ENCODE measurements at regions not wholly inside any gene's neighbourhood (a gene's known extent, or its start where the extent isn't known, plus 50 kb on each side); places are given as distances from the start of the nearest gene placed in this dataset.

DNA sequence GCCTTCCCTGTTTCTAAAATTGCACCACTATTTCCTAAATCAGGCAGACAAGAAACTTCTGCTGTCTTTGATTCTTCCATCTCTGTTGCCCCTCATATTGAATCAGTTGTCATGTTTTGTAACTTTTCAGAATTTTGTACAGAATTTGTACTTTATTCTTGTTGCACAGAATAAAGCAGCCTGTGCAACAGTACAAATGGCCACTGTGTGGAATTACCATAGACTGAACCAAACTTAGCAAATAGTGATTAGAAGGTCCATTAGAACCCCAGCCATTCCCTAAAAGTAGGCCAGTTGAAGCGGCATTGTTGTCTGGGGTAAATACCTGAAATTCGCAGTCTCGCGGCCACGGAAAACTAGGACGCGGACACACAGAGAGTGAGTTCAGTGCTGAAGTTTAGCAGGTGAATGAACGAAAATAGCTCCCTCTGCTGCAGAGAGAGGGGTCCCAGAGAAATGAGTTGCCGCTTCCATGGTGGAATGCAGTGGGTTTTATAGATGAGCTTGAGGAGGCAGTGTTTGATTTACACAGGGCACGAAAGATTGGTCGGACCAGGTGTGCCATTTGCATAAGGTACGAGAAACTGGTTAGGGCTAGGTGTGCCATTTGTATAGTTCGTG is 71.8 kb downstream of the C4orf33 start:
- Mint-ChIP-seq H3K4me3 (no peak overlapping the region), H3K27me3 (peaks cover 25% of the 10 kb centered on the region), H3K4me1 (no peaks in the 10 kb centered on the region), H3K36me3 (no peaks in the 10 kb centered on the region), H3K9me3 (no peaks in the 10 kb centered on the region), H3K27ac (no peak overlapping the region)
- DNase-seq, result no peak

- Mint-ChIP-seq H3K4me1 (no peaks in the 10 kb centered on the region), H3K9me3 (no peaks in the 10 kb centered on the region), H3K27me3 (peaks cover 36% of the 10 kb centered on the region), H3K27ac (no peak overlapping the region), H3K4me3 (no peak overlapping the region), H3K36me3 (no peaks in the 10 kb centered on the region)
- no peak for DNase-seq
Measured at GRCh38 chr4:129172181-129172580, 76.2 kb downstream of the C4orf33 start.

GRCh38 chr4:129176864-129177263 is 80.9 kb downstream of the C4orf33 start:
- H3K27ac Mint-ChIP-seq, result no peak overlapping the region
- no peak overlapping the region for H3K4me3 Mint-ChIP-seq
- H3K27me3 Mint-ChIP-seq, result peaks cover 25% of the 10 kb centered on the region
- no peaks in the 10 kb centered on the region for H3K4me1 Mint-ChIP-seq
- no peaks in the 10 kb centered on the region for H3K36me3 Mint-ChIP-seq
- H3K9me3 Mint-ChIP-seq, result no peaks in the 10 kb centered on the region
- no peak for DNase-seq

DNA sequence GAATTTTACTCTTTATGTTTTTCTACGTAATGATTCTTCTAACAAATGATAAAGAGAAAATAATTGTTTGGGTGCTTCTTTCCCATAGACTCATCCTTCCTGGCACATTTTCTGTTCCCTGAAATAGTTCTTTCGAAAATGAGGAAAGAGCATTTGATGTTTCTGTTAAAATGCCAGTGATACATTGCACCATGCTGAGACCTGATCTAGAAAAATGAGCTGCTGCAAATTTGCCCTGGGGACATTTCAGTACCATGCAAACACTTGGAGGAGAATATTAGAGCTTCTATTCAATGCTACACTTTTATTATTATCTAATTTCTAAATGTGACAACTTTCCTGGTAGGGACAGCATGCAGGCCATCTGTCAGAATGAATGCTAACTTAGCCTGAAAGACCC is 83.3 kb downstream of the C4orf33 start:
- no peak overlapping the region for H3K4me3 Mint-ChIP-seq
- H3K4me1 Mint-ChIP-seq, result no peaks in the 10 kb centered on the region
- no peaks in the 10 kb centered on the region for H3K36me3 Mint-ChIP-seq
- H3K9me3 Mint-ChIP-seq, result no peaks in the 10 kb centered on the region
- H3K27ac Mint-ChIP-seq, result no peak overlapping the region
- peaks cover 16% of the 10 kb centered on the region for H3K27me3 Mint-ChIP-seq
- DNase-seq, result no peak

DNA sequence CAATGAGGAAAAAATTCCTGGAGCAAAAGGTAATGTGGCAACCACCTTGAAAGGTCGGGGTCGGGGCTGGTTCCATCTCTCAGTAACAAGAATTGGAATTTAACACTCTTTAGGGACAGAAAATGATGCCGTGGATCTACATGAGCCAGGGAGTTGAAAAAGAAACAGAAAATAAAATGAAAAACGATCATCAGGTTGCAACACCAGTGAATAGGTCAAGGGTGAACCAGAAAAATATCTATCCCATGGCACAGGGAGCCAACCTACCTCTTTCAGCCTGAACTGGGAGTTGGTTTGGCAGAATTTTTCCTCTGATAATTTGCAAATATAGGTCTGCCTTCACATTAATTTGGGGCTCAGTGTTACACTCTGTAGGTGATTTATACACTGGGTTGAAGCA is 93.7 kb downstream of the C4orf33 start:
- Mint-ChIP-seq H3K4me1 (no peaks in the 10 kb centered on the region), H3K36me3 (no peaks in the 10 kb centered on the region), H3K27me3 (peaks cover 29% of the 10 kb centered on the region), H3K27ac (no peak overlapping the region), H3K9me3 (peaks cover 2% of the 10 kb centered on the region), H3K4me3 (no peak overlapping the region)
- no peak for DNase-seq

DNA sequence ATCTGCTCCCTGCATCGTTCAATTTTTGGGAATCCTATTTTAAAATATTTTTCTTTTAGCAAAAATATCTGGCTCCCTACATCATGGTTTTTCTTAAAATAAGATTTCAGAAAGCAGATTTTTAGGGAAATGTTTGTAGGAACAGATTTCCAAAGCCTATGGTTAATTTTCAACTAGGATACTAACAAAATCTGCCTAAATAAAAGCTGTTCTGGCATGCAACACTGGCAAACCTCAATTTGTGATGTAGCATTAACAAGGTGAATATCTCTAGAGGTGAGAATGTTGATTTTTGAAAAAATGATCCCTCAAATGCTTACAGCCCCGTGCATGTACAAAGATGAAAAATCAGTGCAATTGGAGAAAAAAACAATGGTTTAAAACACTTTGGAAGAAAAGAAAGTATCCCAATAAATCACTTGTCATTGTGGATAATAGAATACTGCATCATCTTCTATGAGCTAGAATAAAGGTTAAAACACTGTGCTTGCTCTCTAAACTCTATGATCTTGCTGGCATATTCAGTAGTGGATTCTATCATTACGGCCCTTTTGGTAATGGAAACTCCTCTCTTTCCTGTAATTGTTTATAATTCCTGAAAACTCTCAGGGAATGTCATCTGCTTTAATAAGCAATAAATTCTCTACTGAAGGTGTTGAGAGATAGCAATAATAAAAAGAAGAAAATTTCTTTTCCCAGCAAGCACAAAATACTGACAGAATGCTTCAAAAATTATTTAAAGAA is 97.6 kb downstream of the C4orf33 start:
- H3K36me3 Mint-ChIP-seq, result no peaks in the 10 kb centered on the region
- DNase-seq, result no peak
- H3K9me3 Mint-ChIP-seq, result no peaks in the 10 kb centered on the region
- no peak overlapping the region for H3K27ac Mint-ChIP-seq
- peaks cover 19% of the 10 kb centered on the region for H3K27me3 Mint-ChIP-seq
- no peak overlapping the region for H3K4me3 Mint-ChIP-seq
- no peaks in the 10 kb centered on the region for H3K4me1 Mint-ChIP-seq

- DNase-seq, result no peak
- Mint-ChIP-seq H3K4me3 (no peak overlapping the region), H3K27ac (no peak overlapping the region), H3K4me1 (no peaks in the 10 kb centered on the region), H3K36me3 (no peaks in the 10 kb centered on the region), H3K9me3 (no peaks in the 10 kb centered on the region), H3K27me3 (peaks cover 15% of the 10 kb centered on the region)
Measured at GRCh38 chr4:129208481-129208880, 112.5 kb downstream of the C4orf33 start.

GRCh38 chr4:129213692-129214091 is 117.7 kb downstream of the C4orf33 start:
- no peaks in the 10 kb centered on the region for H3K4me1 Mint-ChIP-seq
- H3K36me3 Mint-ChIP-seq, result no peaks in the 10 kb centered on the region
- no peak for DNase-seq
- no peak overlapping the region for H3K27ac Mint-ChIP-seq
- H3K27me3 Mint-ChIP-seq, result no peaks in the 10 kb centered on the region
- no peak overlapping the region for H3K4me3 Mint-ChIP-seq
- H3K9me3 Mint-ChIP-seq, result no peaks in the 10 kb centered on the region

- Mint-ChIP-seq H3K4me3 (no peak overlapping the region), H3K27ac (no peak overlapping the region), H3K27me3 (peaks cover 6% of the 10 kb centered on the region), H3K4me1 (no peaks in the 10 kb centered on the region), H3K9me3 (no peaks in the 10 kb centered on the region), H3K36me3 (no peaks in the 10 kb centered on the region)
- no peak for DNase-seq
Measured at GRCh38 chr4:129218360-129218759, 122.4 kb downstream of the C4orf33 start.

GRCh38 chr4:129218897-129219296 is 122.9 kb downstream of the C4orf33 start:
- DNase-seq, result no peak
- no peak overlapping the region for H3K27ac Mint-ChIP-seq

DNA sequence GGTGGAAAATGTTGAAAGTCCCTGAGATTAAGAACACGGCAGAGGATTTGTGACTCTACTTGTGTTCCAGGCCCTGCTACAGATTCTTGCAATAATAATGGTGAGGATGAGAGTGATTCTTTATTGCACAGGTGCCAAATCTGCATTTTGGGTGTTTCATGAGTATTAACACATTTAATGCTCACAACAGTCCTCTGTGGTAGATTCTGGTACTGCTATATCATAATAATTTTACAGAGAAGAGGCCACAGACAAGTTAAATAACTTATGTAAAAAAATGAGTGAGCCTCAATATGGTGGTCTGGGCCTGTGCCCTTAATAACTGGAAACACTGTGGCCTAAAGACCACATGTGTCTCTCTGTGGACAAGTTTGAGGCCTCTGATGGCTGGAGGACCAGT is 124.3 kb downstream of the C4orf33 start:
- DNase-seq, result no peak
- H3K9me3 Mint-ChIP-seq, result no peaks in the 10 kb centered on the region
- H3K27me3 Mint-ChIP-seq, result peaks cover 11% of the 10 kb centered on the region
- no peak overlapping the region for H3K4me3 Mint-ChIP-seq
- no peaks in the 10 kb centered on the region for H3K4me1 Mint-ChIP-seq
- no peak overlapping the region for H3K27ac Mint-ChIP-seq
- H3K36me3 Mint-ChIP-seq, result no peaks in the 10 kb centered on the region

More at GRCh38 chr4:129218897-129219296, 122.9 kb downstream of the C4orf33 start:
- Mint-ChIP-seq H3K27me3 (peaks cover 6% of the 10 kb centered on the region), H3K36me3 (no peaks in the 10 kb centered on the region), H3K4me3 (no peak overlapping the region), H3K4me1 (no peaks in the 10 kb centered on the region), H3K9me3 (no peaks in the 10 kb centered on the region)

- Mint-ChIP-seq H3K9me3 (no peaks in the 10 kb centered on the region), H3K27ac (no peak overlapping the region), H3K36me3 (no peaks in the 10 kb centered on the region), H3K4me1 (no peaks in the 10 kb centered on the region), H3K27me3 (peaks cover 11% of the 10 kb centered on the region), H3K4me3 (no peak overlapping the region)
- no peak for DNase-seq
Measured at GRCh38 chr4:129223945-129224344, 128.0 kb downstream of the C4orf33 start.

GRCh38 chr4:129230846-129231245 is 134.9 kb downstream of the C4orf33 start:
- no peaks in the 10 kb centered on the region for H3K9me3 Mint-ChIP-seq
- H3K4me1 Mint-ChIP-seq, result no peaks in the 10 kb centered on the region
- no peaks in the 10 kb centered on the region for H3K36me3 Mint-ChIP-seq
- peaks cover 15% of the 10 kb centered on the region for H3K27me3 Mint-ChIP-seq
- no peak overlapping the region for H3K27ac Mint-ChIP-seq
- no peak overlapping the region for H3K4me3 Mint-ChIP-seq
- no peak for DNase-seq

DNA sequence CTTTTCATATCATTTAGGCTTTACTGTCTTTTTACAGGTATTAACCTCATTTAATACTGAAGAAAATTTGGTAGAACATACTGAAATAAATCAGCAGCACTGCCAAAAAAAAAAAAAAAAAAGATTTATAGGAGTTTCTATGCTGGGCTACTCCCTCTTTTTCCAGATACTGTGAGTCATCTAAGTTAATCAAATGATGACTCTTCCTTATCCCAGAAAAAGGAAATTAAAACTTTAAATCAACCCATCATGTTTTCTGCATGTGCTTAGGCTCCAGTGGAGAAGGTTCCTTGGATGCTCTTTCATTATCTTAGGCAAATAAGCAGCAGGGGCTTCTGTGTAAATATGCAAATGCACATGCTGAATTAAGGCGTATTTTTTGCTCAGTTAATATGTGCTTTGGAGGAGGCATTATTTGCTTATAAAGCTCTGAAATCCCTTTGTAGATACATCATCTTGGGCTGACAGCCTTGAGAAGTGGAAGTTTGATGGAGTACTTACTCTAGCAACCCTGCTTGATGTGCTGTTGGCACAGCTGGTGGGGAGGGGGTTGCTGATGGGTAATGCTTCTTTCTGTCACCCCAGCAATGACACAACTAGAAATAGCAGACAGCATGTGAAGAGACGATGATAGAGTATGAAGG is 136.1 kb downstream of the C4orf33 start:
- Mint-ChIP-seq H3K4me3 (no peak overlapping the region), H3K27me3 (peaks cover 15% of the 10 kb centered on the region), H3K4me1 (no peaks in the 10 kb centered on the region), H3K9me3 (no peaks in the 10 kb centered on the region), H3K27ac (no peak overlapping the region), H3K36me3 (no peaks in the 10 kb centered on the region)
- no peak for DNase-seq

GRCh38 chr4:129232589-129233337 is 136.8 kb downstream of the C4orf33 start:
- H3K4me1 Mint-ChIP-seq, result no peaks in the 10 kb centered on the region

More at GRCh38 chr4:129232589-129233337, 136.8 kb downstream of the C4orf33 start:
- H3K4me3 Mint-ChIP-seq, result no peak overlapping the region
- no peak for DNase-seq
- H3K27ac Mint-ChIP-seq, result no peak overlapping the region
- no peaks in the 10 kb centered on the region for H3K36me3 Mint-ChIP-seq
- peaks cover 15% of the 10 kb centered on the region for H3K27me3 Mint-ChIP-seq
- H3K9me3 Mint-ChIP-seq, result no peaks in the 10 kb centered on the region
